GM12878 (cell line): ENCODE measurements at regions not wholly inside any gene's neighbourhood (a gene's known extent, or its start where the extent isn't known, plus 50 kb on each side); places are given as distances from the start of the nearest gene placed in this dataset.

Source experiments
- ATAC-seq: fragments of 200-7000 bp; cut with Tn5 transposase; 3 replicates; pipeline ENCODE4 v1.9.1; 2020; ENCODE audit warnings: mild to moderate bottlenecking, moderate library complexity
- BruUV-seq: library from RNA; stranded (reverse); fragments of 400-500 nt; replicated peaks from 2 replicates; lab custom pipeline; 2021; lab: Mats Ljungman, UMichigan
- CTCF ChIA-PET: fragments of 300-600 bp; sonication (Branson Sonifier 250); formaldehyde crosslinking; extraction: SDS; loops from one replicate; lab custom pipeline; 2021; ENCODE audit warnings: inconsistent platforms; lab: Yijun Ruan, JAX
- POLR2A ChIA-PET: fragments of 350-600 bp; formaldehyde crosslinking; extraction: SDS; loops from one replicate; lab custom pipeline; 2021; ENCODE audit warnings: inconsistent platforms; lab: Charles Lee
- RAD21 ChIA-PET: fragments of 300-600 bp; sonication (Branson Sonifier 250); formaldehyde crosslinking; loops from one replicate; lab custom pipeline; 2023; ENCODE audit warnings: antibody characterized with exemption; ENCODE audit not compliant: unreplicated experiment; lab: Charles Lee
- SMC1A ChIA-PET: fragments of 300-600 bp; sonication (Branson Sonifier 250); formaldehyde crosslinking; loops from one replicate; lab custom pipeline; 2023; ENCODE audit not compliant: unreplicated experiment, uncharacterized antibody; lab: Charles Lee
- DNase-seq: peaks from one replicate; pipeline ENCODE4 v3.0.0-alpha.2; 2011; ENCODE audit warnings: low read depth, low spot score
- FAIRE-seq: peaks from 3 replicates; lab custom pipeline; 2011; peaks lifted over from hg19 to GRCh38; lab: Jason Lieb, UNC
- H2AFZ ChIP-seq: 2 replicates; pipeline ENCODE4 v1.6.0; 2011; ENCODE audit warnings: low read depth, low read length, control low read depth; ENCODE audit not compliant: control insufficient read depth
- H3K27ac ChIP-seq: 2 replicates; pipeline ENCODE4 v1.5.1; 2011; ENCODE audit warnings: control low read depth; ENCODE audit not compliant: control insufficient read depth, insufficient read depth
- H3K27me3 ChIP-seq, 2 experiments: replicated peaks in 1 of 2; 2 replicates each; pipeline versions ENCODE4 v1.6.0 to v1.6.1; 2011; ENCODE audit warnings: low read length in 1 of 2; ENCODE audit not compliant: control insufficient read depth in 2 of 2, insufficient read depth in 2 of 2
- H3K36me3 ChIP-seq, 2 experiments: 2 replicates each; pipeline ENCODE4 v1.5.1; 2011; ENCODE audit warnings: low read length in 1 of 2; ENCODE audit not compliant: control insufficient read depth in 2 of 2, insufficient read depth in 2 of 2
- H3K4me1 ChIP-seq: 2 replicates; pipeline ENCODE4 v1.6.1; 2011; ENCODE audit warnings: mild to moderate bottlenecking, low read length, moderate library complexity, mixed read lengths; ENCODE audit not compliant: control insufficient read depth, insufficient read depth
- H3K4me2 ChIP-seq: 2 replicates; pipeline ENCODE4 v1.6.0; 2011; ENCODE audit warnings: control low read depth; ENCODE audit not compliant: control insufficient read depth, insufficient read depth
- H3K4me3 ChIP-seq: fragments of 200-600 bp; sonication (generic); 2 replicates; pipeline ENCODE4 v1.5.1; 2016
- H3K79me2 ChIP-seq: 2 replicates; pipeline ENCODE4 v1.6.0; 2011; ENCODE audit warnings: low read length; ENCODE audit not compliant: control insufficient read depth, insufficient read depth
- H3K9ac ChIP-seq: 2 replicates; pipeline ENCODE4 v1.8.0; 2011; ENCODE audit warnings: low read length, control low read depth, mixed read lengths; ENCODE audit not compliant: control insufficient read depth, insufficient read depth
- H3K9me3 ChIP-seq: replicated peaks from 3 replicates; pipeline ENCODE4 v1.5.1; 2011; ENCODE audit warnings: mild to moderate bottlenecking, low read length; ENCODE audit not compliant: control insufficient read depth, insufficient read depth
- H4K20me1 ChIP-seq: 2 replicates; pipeline ENCODE4 v1.6.0; 2011; ENCODE audit not compliant: control insufficient read depth, insufficient read depth
- BCL3 ChIP-seq: IDR thresholded peaks from 2 replicates; pipeline ENCODE4 v1.6.1; 2011; ENCODE audit warnings: borderline replicate concordance, low read depth, mild to moderate bottlenecking, moderate library complexity, low read length; ENCODE audit not compliant: insufficient read depth, poor library complexity, severe bottlenecking
- CTCF ChIP-seq, 3 experiments: IDR thresholded peaks in 2 of 3; conservative IDR thresholded peaks in 1 of 3; 2 replicates each; pipeline ENCODE4 v1.5.1; 2011; ENCODE audit warnings: low read depth in 3 of 3, low read length in 3 of 3, mild to moderate bottlenecking in 3 of 3, control low read depth in 2 of 3, moderate library complexity in 2 of 3, inconsistent platforms in 1 of 3, mixed read lengths in 1 of 3; ENCODE audit not compliant: control insufficient read depth in 2 of 3, insufficient read depth in 1 of 3; ENCODE audit errors: extremely low read depth in 1 of 3
- E2F8 ChIP-seq: fragments of 450-650 bp; IDR thresholded peaks from 2 replicates; pipeline ENCODE4 v1.6.1; 2018; ENCODE audit warnings: mild to moderate bottlenecking, low read depth, moderate library complexity; ENCODE audit not compliant: partially characterized antibody
- FOS ChIP-seq: IDR thresholded peaks from 3 replicates; pipeline ENCODE4 v1.6.1; 2011; ENCODE audit warnings: borderline replicate concordance; ENCODE audit not compliant: insufficient read length; ENCODE audit errors: extremely low read depth
- FOXK2 ChIP-seq: fragments of 450-650 bp; IDR thresholded peaks from 2 replicates; pipeline ENCODE4 v1.6.1; 2017; ENCODE audit warnings: mild to moderate bottlenecking, moderate library complexity
- HDAC2 ChIP-seq: fragments of 200-600 bp; sonication (generic); IDR thresholded peaks from 2 replicates; pipeline ENCODE4 v1.6.1; 2017
- MEF2B ChIP-seq: fragments of 450-650 bp; IDR thresholded peaks from 2 replicates; pipeline ENCODE4 v1.6.1; 2018; ENCODE audit warnings: mild to moderate bottlenecking, moderate library complexity; ENCODE audit not compliant: partially characterized antibody, poor library complexity, severe bottlenecking
- MYB ChIP-seq: fragments of 150-350 bp; IDR thresholded peaks from 2 replicates; pipeline ENCODE4 v1.6.1; 2014; ENCODE audit warnings: mild to moderate bottlenecking, low read depth, low read length, borderline replicate concordance
- NFYA ChIP-seq: IDR thresholded peaks from 2 replicates; pipeline ENCODE4 v1.6.1; 2011; ENCODE audit warnings: low read depth, mild to moderate bottlenecking, low read length, improper control_type of control experiment, borderline replicate concordance
- NR2C2 ChIP-seq: IDR thresholded peaks from 2 replicates; pipeline ENCODE4 v1.6.1; 2011; ENCODE audit warnings: borderline replicate concordance, low read depth; ENCODE audit not compliant: control insufficient read depth, insufficient read length
- WGBS: methylation state at CpG from one replicate; pipeline ENCODE4 v1.1.6; 2016; ENCODE audit warnings: low lambda C conversion rate; ENCODE audit not compliant: insufficient replicate concordance, insufficient coverage; ENCODE audit errors: missing lambda C conversion rate; 5-methylcytosine and 5-hydroxymethylcytosine counted together
- in situ Hi-C: fragments of 300-500 bp; cut with MboI; formaldehyde crosslinking; loops from 9 replicates; pipeline ENCODE4 v1.14.3; 2018; ENCODE audit warnings: mixed read lengths
- intact Hi-C: fragments of 100-400 bp; cut with micrococcal nuclease; formaldehyde crosslinking; loops from one replicate; pipeline ENCODE4 v1.14.2; 2022; ENCODE audit not compliant: unreplicated experiment

GRCh38 chr9:108286638-108287206 lies 569.1 kb downstream of the ACTL7B start:
- DNase-seq (no peak), FAIRE-seq (no peak), ATAC-seq (no peak)
- no peak overlapping the region for H3K4me3 ChIP-seq
- intact Hi-C loops (no loop called here), in situ Hi-C loops (no loop called here)
- RAD21 ChIA-PET: no interaction called here
- no peak for TF ChIP-seq FOS
- TF ChIP-seq NR2C2: no peak
- no peak for TF ChIP-seq CTCF (IDR thresholded peaks at IDR 0.05 in 2 of 3, conservative IDR thresholded peaks at IDR 0.05 in 1 of 3; ENCODE audit: control insufficient read depth in 2 of 3, extremely low read depth in 1 of 3, insufficient read depth in 1 of 3, low read depth in 3 of 3, low read length in 3 of 3)
- SMC1A ChIA-PET: no interaction called here
- POLR2A ChIA-PET: no interaction called here
- no peaks in the 10 kb centered on the region for H3K36me3 ChIP-seq
- H3K4me2 ChIP-seq: no peak overlapping the region
- CTCF ChIA-PET: no interaction called here
- H3K9me3 ChIP-seq: no peaks in the 10 kb centered on the region
- no peaks in the 10 kb centered on the region for H3K79me2 ChIP-seq
- H3K9ac ChIP-seq: no peak overlapping the region
- H3K4me1 ChIP-seq: no peaks in the 10 kb centered on the region
- 27% methylated on average over 7 of the region's 7 CpGs for WGBS
- no peaks in the 10 kb centered on the region for H4K20me1 ChIP-seq
- no peaks in the 10 kb centered on the region for H3K27me3 ChIP-seq
- no peak overlapping the region for H3K27ac ChIP-seq
- BruUV-seq: no TSS peak
- no peak overlapping the region for H2AFZ ChIP-seq

GRCh38 chr9:108283696-108284095 lies 572.1 kb downstream of the ACTL7B start:
- Histone ChIP-seq H3K9me3 (no peaks in the 10 kb centered on the region), H2AFZ (no peak overlapping the region), H3K4me3 (no peak overlapping the region), H3K27ac (no peak overlapping the region), H3K9ac (no peak overlapping the region), H3K36me3 (no peaks in the 10 kb centered on the region), H4K20me1 (no peaks in the 10 kb centered on the region), H3K79me2 (no peaks in the 10 kb centered on the region), H3K4me1 (no peaks in the 10 kb centered on the region), H3K4me2 (no peak overlapping the region), H3K27me3 (no peaks in the 10 kb centered on the region)
- ChIA-PET SMC1A (interaction anchor here (0.8 to 1.2 kb wide), 3 partner anchors 8 to 478 kb away, joined by 3 to 4 read pairs (median 3); no protein-coding TSS in a partner anchor), RAD21 (no interaction called here), CTCF (interaction anchor here (0.8 to 1.4 kb wide), 4 partner anchors 10 to 479 kb away, joined by 3 to 4 read pairs (median 4); no protein-coding TSS in a partner anchor), POLR2A (no interaction called here)
- FAIRE-seq (no peak), ATAC-seq (no peak), DNase-seq (no peak)
- in situ Hi-C loops (no loop called here), intact Hi-C loops (loop anchor here (5.0 kb wide), 1 partner anchor 284 kb away; no protein-coding TSS in a partner anchor)
- no TSS peak for BruUV-seq
- WGBS: 37% methylated on average over 6 of the region's 6 CpGs
- no peak for TF ChIP-seq MYB
- no peak for TF ChIP-seq NFYA
- TF ChIP-seq HDAC2: no peak
- TF ChIP-seq E2F8: no peak
- no peak for TF ChIP-seq FOXK2
- TF ChIP-seq MEF2B: no peak
- no peak for TF ChIP-seq BCL3
